ENCODE measurements at regions not wholly inside any gene's neighbourhood (a gene's known extent, or its start where the extent isn't known, plus 50 kb on each side); places are given as distances from the start of the nearest gene placed in this dataset.

DNA sequence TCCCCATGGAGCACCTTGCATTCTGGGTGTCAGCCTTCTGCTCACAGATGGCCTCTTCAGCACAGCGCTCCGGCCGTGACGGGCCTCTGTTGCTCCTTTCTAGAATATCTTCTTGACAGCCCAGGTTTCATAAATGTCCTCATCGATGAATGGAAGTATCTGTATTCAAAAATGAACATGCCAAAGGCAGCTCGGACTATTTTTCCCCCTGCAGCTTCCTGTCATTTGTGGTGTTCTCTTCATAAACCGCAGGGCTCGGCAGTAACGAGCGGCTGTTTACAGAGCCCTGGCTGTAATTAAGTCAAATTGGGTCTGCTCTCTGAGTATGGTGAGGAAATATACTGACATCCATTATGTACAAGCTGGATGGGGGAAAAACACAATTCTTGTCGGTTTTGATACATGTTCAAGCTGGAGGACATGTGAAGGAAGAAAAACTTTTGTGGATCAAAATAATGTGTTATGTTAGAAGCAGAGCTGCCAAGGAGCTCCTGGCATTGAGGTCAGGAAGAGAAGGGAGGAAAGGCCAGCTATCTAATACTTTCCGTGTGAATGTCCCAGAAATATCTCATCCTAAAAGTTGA is 154.1 kb upstream of the CD180 start:
- no peak for DNase-seq

DNA sequence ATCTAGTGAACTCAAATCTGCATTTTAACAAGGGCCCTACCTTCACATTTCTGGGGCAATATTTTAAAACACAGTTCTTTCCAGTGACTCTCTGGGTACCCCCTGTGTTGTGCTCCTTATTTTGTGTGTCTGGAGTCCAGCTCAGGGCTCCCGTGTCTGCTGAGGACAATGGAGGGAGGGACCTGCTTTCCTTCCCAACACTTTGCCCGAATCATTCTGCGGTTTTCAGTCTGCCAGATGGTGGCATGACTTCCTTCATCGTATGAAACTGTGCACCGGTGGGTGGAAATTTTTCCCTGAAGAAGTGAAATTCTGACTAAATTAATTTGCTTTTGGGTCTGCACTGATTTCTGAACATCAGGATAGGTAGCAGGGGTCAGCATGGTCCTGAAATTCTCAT is 153.6 kb upstream of the CD180 start:
- DNase-seq, result peak; percentile 26 to 44 (median 29)

DNA sequence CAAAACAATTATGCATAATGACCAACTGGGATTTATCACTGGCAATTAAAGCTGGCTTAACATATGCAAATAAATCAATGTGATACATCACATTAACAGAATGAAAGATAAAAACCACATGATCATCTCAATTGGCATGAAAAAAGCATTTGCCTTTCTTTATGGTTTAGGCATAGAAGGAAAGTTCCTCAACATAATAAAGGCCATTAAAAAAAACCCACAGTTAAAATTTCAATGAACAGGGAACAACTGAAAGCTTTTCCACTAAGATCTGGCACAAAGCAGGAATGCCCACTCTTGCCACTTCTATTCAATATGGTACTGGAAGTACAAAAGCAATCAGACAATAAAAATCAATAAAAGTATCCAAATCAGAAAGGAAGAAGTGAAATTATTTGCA is 151.2 kb upstream of the CD180 start:
- DNase-seq, result no peak

DNA sequence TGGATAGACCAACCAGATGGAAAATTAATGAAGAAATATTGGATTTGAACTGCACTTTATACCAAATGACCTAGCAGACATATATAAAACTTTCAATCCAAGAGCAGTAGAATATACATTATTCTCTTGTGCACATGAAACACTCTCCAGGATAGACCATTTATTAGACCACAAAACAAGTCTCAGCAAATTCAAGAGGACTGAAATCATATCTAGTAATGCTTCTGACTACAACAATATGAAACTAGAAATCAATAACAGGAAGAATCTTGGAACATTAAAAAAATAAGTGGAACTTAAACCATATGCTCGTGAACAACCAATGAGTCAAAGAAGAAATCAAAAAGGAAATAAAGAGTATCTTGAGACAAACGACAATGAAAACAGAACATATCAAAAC is 150.0 kb upstream of the CD180 start:
- DNase-seq, result no peak

DNA sequence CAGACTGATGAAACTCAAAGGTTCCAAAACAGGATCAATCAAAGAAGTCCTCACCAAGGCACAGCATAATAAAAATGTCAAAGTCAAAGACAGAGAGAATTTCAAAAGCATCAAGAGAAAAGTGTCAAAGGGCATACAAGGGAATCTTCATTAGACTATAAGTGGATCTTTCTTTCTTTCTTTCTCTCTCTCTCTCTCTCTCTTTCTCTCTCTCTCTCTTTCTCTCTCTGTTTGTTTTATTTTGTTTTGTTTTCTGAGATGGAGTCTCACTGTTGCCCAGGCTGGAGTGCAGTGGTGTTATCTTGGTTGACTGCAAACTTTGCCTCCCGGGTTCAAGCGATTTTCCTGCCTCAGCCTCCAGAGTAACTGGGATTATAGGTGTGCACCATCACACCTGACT is 148.3 kb upstream of the CD180 start:
- DNase-seq, result no peak

DNA sequence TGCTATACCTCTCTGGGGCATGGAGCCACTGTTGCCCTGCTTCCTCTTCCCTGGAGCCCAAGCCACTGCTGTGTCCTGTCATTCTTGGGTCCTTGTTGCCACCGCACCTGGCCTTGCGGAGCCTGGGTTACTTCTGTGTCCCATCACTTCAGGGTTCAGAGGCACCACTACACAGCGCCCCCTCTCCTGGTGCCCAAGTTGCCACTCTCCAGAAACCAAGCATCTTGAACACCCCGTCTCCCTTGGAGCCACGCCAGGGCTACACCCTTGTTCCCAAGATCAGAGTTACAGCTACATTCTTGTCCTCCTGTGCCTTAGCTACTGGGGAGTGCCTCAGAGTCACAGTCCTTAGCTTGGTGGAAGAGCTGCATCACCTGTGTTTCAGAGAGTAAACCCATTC is 147.2 kb upstream of the CD180 start:
- DNase-seq, result no peak

DNA sequence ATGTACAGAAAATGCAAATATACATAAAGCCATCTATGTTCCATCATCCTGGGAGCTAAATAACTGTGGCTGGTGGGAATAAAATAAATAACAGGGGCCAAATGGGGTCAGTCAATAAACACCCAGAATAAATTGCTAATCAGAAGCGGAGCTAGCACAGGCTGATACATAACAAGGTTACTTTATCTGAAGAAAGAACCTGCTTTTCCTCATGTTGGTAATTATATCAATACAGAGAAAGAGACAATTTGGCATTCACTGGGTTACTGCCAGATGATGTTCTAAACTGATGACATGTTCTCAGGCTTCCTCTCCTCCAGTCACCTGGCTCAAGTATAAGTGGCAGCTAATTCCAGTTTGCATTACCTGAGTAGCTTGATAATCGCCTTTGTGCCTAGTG is 144.9 kb upstream of the CD180 start:
- no peak for DNase-seq

DNA sequence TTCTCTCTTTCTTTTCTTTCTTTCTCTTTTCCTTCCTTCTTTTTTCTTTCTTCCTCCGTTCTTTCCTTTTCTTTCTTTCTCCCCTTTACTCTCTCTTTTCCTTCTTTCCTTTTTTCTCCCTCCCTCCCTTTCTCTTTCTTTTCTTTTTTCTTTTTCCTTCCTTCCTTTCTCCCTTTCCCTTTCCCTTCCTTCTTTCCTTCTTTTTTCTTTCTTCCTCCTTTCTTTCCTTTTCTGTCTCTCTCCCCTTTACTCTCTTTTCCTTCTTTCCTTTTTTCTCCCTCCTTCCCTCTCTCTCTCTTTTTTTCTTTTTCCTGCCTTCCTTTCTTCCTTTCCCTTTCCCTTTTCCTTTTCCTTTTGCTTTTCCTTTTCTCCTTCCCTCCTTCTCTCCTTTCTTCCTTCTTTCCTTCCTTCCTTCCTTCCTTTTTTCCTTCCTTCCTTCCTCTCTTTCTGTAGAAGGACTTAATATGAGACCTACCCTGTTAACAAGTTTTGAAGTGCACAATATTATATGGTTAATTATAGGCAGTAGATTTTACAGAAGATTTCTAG is 142.7 kb upstream of the CD180 start:
- DNase-seq, result no peak

DNA sequence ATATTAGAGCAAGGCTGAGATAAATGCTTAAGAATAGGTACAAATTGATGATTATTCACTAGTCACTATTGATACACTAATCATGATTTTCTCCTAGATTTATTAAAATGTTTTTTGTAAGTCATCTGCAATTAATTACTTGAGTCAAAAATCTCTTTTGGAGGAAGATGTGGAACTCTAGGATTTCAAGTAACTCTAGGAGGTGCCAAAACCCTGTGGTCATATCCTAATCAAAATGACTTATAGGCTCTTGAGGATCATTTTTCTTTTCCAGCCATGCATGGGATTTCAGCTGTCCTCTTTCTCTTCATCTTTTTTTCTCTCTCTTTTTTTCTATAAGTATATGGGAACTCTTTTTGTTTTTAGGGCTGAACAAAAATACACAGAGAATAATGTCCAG is 141.8 kb upstream of the CD180 start:
- DNase-seq, result no peak

DNA sequence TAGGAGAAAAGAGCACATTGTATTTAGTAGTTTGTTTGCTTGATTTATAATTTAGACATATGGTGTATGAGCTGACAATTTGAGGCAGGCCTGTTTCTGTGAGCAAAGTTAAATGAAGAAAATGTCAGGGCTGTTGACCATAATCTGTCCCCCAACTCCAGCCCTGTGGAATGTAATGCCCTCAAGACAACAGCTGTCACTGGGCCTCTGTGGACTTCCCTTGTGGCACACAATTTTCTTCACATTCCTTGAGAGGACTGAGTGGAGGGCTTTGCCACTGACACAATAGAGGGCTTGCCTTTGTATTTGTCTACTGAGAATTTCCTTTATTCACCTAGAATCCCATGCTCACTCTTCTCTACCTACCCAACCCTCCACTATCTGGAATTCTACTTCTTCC is 141.2 kb upstream of the CD180 start:
- DNase-seq, result no peak

DNA sequence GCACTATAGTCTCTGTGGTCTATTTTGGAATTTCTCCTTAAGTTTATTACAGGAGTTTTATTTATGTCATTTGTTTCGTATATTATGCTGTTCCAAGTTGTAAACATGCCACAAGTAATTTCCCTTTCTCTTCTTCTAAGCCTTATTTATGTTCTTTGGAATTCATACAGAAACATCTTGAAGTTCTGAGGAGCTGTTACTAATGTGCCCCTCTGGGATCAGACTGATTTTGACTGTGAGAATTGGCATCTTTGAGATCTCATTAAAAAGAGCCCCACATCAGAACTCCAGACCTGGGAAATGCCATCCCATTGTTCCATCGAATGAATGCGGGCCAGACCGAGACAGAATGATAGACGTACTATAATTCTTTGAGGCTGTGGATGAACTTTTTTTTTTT is 138.8 kb upstream of the CD180 start:
- DNase-seq, result no peak

DNA sequence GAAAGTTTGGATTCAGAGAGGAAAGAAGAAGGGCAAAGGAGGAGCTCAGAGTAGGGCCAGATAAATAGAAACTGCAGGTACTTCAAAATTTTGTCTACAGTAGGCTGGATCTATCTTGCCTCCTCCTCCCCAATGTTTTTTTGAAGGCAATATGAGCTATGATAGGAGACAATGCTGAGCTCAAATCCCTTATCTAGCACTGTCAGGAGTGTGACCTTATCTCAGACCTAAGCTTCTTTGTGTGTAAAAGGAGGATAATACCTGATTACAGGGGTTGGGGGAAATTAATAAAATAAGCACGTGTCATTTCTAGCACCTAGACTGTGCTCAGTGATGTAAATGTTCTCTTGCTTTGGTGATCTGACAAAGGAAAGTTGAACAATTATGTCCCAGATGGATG is 137.8 kb upstream of the CD180 start:
- DNase-seq, result no peak

DNA sequence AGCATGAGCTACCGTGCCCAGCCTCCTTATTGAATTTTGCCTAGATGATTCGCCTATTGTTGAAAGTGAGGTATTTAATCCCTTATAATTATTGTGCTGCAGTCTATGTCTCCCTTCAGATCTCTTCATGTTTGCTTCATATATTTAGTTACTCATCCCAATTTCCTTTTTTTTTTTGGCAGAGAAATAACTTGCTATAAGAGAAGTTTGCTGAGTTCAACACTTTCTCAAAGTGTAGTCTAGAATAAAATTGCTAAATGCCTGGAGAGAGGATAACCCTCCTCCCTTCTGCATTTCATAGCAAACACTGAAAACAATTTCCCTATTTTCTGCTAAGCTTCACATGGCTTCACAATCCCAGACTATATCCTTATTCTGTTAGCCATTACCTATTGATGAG is 136.6 kb upstream of the CD180 start:
- DNase-seq, result peak in 2 of 3 donors; percentile 45 to 50

DNA sequence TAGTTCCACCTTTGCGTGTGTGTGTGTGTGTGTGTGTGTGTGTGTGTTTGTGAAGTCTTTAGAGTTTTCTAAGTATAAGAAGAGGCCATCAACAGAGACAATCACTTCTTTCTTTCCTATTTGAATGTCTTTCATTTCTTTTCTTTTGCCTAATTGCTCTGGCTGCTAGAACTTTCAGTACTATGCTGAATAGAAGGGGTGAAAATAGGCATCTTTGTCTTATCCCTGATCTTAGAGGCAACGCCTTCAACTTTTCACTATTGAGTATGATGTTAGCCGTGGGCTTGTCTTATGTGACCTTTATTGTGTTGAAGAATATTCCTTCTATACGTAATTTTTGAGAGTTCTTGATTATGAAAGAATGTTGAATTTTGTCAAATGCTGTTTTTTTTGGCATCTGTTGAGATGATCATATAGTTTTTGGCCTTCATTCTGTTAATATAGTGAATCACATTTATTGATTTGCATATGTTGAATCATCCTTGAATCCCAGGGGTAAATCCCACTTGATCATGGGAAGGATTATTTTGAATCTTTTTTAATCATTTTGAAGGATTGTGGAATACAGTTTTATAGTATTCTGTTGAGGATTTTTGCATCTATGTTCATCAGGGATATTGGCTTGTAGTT is 134.8 kb upstream of the CD180 start:
- peak in 2 of 3 donors; percentile 30 to 52 for DNase-seq

DNA sequence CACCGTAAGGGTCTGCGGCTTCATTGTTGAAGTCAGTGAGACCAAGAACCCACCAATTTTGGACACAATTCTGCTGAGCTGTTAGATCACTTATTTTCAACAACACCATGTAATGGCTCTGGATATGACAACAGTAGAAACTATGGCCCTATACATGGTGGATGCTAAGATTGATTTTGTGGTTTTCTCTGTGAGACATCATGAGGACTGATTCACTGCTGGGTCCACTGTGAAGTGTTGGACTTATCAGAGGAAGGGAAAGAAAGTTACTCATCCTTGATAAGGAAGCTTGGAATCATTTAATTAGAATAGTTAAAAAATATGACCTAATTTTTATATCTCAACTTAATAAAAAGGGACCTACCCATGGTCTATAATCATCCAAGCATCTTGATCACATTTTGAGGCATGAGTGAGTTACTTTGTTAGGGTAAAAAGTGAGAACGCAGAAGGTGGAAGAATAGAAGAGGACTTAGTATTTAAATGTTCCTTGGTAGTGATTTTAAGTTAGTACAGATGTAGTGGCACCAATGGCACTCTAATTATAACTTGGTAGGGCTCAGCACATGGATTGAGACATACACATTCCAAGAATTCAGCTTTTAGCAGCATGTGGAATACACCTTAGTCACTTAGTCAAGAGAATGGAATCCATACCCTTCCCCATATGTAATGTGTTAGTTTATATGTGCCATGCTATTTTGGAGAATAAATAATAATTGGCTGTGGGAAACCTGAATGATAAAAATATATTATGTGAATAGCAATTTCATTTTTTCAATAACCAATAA is 123.5 kb upstream of the CD180 start:
- no peak for DNase-seq

DNA sequence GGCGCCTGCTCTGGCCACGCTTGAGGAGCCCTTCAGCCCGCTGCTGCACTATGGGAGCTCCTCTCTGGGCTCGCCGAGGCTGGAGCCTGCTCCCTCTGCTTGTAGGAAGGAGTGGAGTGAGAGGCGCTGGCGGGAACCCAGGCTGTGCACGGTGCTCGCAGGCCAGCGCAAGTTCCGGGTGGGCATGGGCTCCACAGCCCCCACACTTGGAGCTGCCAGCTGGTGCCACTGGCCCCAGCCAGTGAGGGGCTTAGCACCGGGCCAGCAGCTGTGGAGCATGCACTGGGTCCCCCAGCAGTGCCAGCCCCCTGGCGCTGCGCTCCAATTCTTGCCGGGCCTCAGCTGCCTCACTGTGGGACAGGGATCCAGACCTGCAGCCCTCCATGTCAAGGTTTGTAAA is 122.1 kb upstream of the CD180 start:
- no peak for DNase-seq

DNA sequence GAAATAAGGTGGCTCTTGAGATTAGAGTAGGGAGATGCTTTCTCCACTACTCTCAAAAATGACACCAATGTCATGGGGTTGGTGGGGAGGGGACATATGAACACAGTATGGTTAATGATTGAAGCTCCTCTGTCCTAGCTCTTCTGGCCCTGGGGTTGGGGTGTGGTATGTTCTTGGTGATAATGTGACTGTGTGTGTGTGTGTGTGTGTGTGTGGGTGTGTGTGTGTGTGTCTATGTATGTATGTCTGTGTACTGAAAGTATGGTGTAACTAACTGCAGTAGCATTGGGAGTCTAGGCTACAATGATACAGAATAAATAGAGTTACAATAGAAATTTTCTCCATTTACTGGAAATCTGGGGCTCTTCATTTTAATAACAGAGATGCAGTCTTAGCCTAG is 121.0 kb upstream of the CD180 start:
- DNase-seq, result no peak

DNA sequence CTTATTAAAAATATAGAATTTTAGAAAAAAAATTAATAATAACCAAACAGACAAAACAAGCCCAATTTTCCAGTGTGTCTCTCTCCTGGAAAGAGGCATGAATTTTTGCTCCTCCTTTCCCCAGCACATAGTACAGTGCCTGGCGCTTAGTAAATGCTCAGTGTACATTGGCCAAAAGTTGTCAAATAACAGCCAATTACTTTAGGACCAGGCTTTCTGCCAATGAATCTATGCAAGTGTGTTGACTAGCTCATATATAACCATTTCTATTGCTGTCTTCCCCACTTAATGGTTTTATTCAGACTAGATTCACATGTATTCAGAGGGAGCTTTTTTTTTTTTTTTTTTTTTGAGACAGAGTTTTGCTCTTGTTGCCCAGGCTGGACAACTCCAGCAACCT is 120.1 kb upstream of the CD180 start:
- DNase-seq, result no peak

DNA sequence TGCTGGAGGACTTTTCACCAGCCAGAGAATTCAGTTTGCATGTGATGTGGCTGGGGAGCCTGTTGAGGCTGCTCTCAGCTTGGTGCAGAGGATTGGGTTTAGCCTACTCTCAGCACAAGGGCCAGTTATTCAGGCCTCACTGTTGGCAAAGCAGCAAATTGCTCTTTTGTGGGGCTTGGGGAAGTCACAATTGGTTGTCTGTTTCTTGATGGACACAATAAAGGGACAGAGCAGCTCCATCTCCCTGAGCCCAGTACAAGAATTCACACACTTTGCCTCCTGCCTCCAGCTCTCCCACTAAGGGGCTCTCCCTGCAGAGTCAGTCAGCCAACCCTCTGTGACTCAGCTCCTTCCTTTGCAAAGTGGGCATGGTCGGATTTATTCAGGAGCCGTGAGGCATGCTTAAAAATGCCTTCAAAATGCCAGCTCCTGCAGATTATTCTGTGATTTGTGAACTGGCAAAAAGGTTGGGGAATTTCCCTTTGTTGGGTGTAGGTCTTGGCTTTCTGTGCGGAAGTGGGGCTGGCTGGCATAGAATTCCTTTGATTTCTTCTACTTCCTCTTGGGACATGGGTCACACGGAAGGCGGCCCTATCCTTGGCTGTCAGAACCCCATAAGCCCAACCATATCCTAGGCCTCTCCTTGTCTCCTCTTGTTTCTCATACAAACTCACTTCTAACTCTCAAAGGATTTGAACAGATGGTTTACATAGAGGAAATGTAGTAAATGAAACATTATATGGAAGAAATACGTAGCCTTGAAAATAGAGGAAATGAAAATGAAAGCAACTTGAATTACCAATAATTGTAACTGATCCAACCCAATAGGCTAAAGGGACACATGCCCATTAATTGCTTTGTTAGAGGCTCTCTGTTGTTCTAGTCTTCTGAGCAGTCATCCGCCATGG is 118.7 kb upstream of the CD180 start:
- DNase-seq, result peak; percentile 70 to 83 (median 75)

DNA sequence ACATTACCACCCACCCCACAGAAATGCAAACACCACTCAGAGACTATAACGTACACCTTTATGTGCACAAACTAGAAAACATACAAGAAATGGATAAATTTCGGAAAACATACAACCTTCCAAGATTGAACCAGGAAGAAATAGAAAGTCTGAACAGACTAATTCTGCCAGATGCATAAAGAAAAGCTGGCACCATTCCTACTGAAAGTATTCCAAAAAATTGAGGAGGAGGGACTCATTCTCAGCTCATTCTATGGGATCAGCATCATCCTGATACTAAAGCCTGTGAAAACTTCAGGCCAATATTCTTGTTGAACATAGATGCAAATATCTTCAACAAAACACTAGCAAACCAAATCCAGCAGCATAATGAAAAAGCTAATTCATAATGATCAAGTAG is 115.1 kb upstream of the CD180 start:
- no peak for DNase-seq

DNA sequence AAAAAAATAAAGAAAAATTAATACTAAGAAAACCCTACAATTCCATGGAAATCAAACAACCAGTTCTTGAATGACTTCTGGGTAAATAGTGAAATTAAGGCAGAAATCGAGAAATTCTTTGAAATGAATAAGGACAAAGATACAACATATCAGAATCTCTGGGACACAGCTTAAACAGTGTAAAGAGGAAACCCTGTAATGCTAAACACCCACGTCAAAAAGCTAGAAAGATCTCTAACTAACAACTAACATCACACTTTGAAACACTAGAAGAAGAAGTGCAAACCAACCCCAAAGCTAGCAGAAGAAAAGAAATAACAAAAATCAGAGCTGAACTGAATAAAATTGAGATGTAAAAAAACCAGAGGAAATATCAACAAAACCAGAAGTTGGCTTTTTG is 114.6 kb upstream of the CD180 start:
- no peak for DNase-seq

DNA sequence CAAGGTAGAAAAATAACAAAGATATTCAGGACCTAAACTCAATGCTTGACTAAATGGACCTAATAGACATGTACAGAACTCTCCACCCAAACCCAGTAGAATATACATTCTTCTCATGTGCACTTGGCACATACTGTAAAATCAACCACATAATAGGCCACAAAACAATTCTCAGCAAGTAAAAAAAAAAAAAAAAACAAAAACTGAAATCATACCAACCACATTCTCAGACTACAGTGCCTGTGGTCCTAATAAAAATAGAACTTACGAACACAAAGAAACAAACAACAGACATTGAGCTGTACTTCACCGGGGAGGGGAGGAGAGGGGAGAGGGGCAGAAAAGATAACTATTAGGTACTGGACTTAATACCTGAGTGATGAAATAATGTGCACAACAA is 114.1 kb upstream of the CD180 start:
- no peak for DNase-seq

DNA sequence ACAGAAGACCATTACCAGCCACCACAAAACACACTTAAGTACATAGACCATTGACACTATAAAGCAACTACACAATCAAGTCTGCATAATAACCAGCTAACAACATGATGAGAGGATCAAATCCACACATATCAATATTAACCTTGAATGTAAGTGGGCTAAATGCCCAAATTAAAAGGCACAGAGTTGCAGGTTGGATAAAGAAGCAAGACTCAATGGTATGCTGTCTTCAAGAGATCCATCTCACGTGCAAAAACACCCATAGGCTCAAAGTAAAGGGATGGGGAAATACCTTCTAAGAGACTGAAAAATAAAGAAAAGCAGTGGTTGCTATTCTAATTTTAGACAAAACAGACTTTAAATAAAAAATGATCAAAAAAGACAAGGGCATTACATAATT is 113.6 kb upstream of the CD180 start:
- no peak for DNase-seq

Measured in suppressor macrophage treated with lipopolysaccharide for 1 hour (primary cell).